ENCODE measurements at regions not wholly inside any gene's neighbourhood (a gene's known extent, or its start where the extent isn't known, plus 50 kb on each side); places are given as distances from the start of the nearest gene placed in this dataset.
"Not testable (repeated sequence)": the region's sequence is repeated elsewhere in the genome, so short reads cannot be mapped to it uniquely, and the experiment has no call there.

DNA sequence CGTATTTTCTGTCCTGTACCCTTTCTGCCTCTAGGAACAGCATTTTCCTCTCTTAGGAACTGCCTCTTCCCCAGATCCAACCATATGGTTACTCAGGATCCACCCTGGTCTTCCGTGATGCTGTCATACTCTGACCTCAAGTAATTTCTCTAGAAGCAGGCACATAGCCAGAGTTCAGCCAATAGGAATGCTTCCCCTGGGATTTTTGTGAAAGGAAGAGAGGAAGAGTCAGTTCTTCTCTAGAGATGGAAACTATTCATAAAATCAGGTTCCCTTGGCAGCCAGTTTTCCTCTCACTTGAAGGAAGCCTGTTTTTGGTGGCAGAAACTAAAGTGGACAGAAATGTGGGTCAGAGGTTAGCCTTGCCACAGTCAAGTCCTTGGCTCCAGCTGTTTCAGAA lies 400.1 kb upstream of the PCSK5 start:
- peak; percentile 39 for DNase-seq (ENCODE audit: low read depth)
- TF ChIP-seq, protein P1, sequence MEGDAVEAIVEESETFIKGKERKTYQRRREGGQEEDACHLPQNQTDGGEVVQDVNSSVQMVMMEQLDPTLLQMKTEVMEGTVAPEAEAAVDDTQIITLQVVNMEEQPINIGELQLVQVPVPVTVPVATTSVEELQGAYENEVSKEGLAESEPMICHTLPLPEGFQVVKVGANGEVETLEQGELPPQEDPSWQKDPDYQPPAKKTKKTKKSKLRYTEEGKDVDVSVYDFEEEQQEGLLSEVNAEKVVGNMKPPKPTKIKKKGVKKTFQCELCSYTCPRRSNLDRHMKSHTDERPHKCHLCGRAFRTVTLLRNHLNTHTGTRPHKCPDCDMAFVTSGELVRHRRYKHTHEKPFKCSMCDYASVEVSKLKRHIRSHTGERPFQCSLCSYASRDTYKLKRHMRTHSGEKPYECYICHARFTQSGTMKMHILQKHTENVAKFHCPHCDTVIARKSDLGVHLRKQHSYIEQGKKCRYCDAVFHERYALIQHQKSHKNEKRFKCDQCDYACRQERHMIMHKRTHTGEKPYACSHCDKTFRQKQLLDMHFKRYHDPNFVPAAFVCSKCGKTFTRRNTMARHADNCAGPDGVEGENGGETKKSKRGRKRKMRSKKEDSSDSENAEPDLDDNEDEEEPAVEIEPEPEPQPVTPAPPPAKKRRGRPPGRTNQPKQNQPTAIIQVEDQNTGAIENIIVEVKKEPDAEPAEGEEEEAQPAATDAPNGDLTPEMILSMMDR (conservative IDR thresholded peaks at IDR 0.05; ENCODE audit: control insufficient read depth, insufficient read depth, low read depth, low read length): no peak
- no peak overlapping the region for H3K4me3 ChIP-seq (ENCODE audit: control insufficient read depth, low read depth, low read length)

DNA sequence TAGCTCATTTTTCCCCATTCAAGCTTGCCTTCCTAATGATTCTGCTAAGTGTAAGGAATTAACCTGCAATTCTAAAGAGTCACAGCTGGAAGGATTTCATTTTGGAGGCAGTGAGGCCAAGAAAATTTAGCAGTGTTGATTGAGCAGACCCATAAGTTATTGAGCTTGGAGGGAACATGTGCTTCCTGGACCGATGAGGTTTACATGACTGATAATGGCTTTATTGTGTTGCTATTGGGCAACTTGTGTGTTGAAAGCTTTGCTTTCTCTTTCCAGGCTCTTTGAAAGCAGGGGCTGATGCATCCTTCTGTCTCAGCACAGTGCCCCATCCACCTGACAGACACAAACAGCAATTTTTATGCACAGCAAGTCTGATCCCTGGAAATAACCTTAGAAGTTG lies 398.9 kb upstream of the PCSK5 start:
- TF ChIP-seq, protein P1 (conservative IDR thresholded peaks at IDR 0.05; ENCODE audit: control insufficient read depth, insufficient read depth, low read depth, low read length): no peak
- H3K4me3 ChIP-seq (ENCODE audit: control insufficient read depth, low read depth, low read length): no peak overlapping the region
- DNase-seq (ENCODE audit: low read depth): no peak

DNA sequence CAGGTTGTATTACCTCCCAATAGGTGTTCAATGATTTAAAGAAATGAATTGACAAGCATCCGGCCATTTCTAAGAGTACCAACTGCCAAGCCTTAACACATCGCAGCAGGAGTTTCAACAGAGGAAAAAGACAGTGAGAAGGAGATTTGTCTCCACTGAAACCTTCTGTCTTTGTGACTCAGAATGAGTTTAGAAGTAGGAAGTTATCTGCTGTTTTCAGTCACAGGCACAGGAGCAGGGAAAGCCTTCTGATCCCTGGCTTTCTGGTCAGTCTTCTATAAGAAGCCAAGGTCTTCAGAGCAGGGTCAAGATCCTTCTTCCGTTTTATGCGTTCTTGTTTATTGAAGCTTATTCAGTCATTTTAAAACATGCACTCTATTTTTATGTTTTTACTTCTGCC lies 390.7 kb upstream of the PCSK5 start:
- TF ChIP-seq, protein P1 (conservative IDR thresholded peaks at IDR 0.05; ENCODE audit: control insufficient read depth, insufficient read depth, low read depth, low read length): no peak
- DNase-seq (ENCODE audit: low read depth): no peak
- H3K4me3 ChIP-seq (ENCODE audit: control insufficient read depth, low read depth, low read length): no peak overlapping the region

GRCh38 chr9:75500479-75500878 lies 390.0 kb upstream of the PCSK5 start:
- TF ChIP-seq, protein P1 (conservative IDR thresholded peaks at IDR 0.05; ENCODE audit: control insufficient read depth, insufficient read depth, low read depth, low read length): no peak
- H3K4me3 ChIP-seq (ENCODE audit: control insufficient read depth, low read depth, low read length): no peak overlapping the region
- DNase-seq (ENCODE audit: low read depth): no peak

DNA sequence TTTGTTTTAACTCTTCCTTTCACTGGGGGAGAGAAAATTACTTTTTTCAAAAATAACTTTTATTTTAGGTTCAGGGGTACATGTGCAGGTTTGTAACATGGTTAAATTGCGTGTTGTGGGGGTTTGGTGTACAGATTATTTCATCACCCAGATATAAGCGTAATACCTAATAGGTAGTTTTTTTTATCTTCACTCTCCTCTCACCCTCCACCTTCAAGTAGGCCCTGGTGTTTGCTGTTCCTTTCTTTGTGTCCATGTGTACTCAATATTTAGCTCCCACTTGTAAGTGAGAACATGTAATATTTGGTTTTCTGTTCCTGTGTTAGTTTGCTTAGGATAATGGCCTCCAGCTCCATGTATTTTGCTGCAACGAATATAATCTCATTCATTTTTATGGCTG lies 389.5 kb upstream of the PCSK5 start:
- DNase-seq (ENCODE audit: low read depth); H3K4me3 ChIP-seq (ENCODE audit: control insufficient read depth, low read depth, low read length): not testable (repeated sequence)

- no peak overlapping the region for H3K4me3 ChIP-seq (ENCODE audit: control insufficient read depth, low read depth, low read length)
- no peak for DNase-seq (ENCODE audit: low read depth)
- TF ChIP-seq, protein P1 (conservative IDR thresholded peaks at IDR 0.05; ENCODE audit: control insufficient read depth, insufficient read depth, low read depth, low read length): no peak
Observed at GRCh38 chr9:75504721-75505120, 385.8 kb upstream of the PCSK5 start.

- no peak overlapping the region for H3K4me3 ChIP-seq (ENCODE audit: control insufficient read depth, low read depth, low read length)
- DNase-seq (ENCODE audit: low read depth): no peak
- TF ChIP-seq, protein P1 (conservative IDR thresholded peaks at IDR 0.05; ENCODE audit: control insufficient read depth, insufficient read depth, low read depth, low read length): no peak
Observed at GRCh38 chr9:75505654-75506053, 384.8 kb upstream of the PCSK5 start.

Measured in fibroblast of mammary gland (primary cell).